Kidney epithelial cell (primary cell): ENCODE measurements at regions not wholly inside any gene's neighbourhood (a gene's known extent, or its start where the extent isn't known, plus 50 kb on each side); places are given as distances from the start of the nearest gene placed in this dataset.
A peak's percentile ranks its signal among the peaks of the same experiment; 100 is the strongest.

Experiments used
- DNase-seq: peaks from one replicate; pipeline ENCODE4 v3.0.0-alpha.2; 2010; ENCODE audit warnings: low read depth
- H3K27me3 ChIP-seq: 2 replicates; pipeline ENCODE4 v1.6.0; 2011; ENCODE audit warnings: low read length; ENCODE audit not compliant: control insufficient read depth, insufficient read depth
- H3K36me3 ChIP-seq: 2 replicates; pipeline ENCODE4 v1.5.1; 2011; ENCODE audit warnings: low read length; ENCODE audit not compliant: control insufficient read depth, insufficient read depth
- H3K4me3 ChIP-seq: 2 replicates; pipeline ENCODE4 v1.5.1; 2011; ENCODE audit warnings: low read depth, mild to moderate bottlenecking, control low read depth, low read length
- CTCF ChIP-seq: IDR thresholded peaks from 2 replicates; pipeline ENCODE4 v1.5.1; 2011; ENCODE audit warnings: mild to moderate bottlenecking, moderate library complexity, low read length, control low read depth, inconsistent platforms; ENCODE audit not compliant: insufficient read depth, poor library complexity, severe bottlenecking

- H3K4me3 ChIP-seq: no peak overlapping the region
- DNase-seq: no peak
- TF ChIP-seq CTCF: peak; percentile 12
Measured at GRCh38 chr3:14256561-14257342, 78.1 kb downstream of the LSM3 start.

GRCh38 chr3:14258906-14259904 is 80.6 kb downstream of the LSM3 start:
- no peak for TF ChIP-seq CTCF
- no peak for DNase-seq
- Histone ChIP-seq H3K27me3 (peaks cover 3% of the 10 kb centered on the region), H3K4me3 (no peak overlapping the region), H3K36me3 (no peaks in the 10 kb centered on the region)

More at GRCh38 chr3:14256561-14257342, 78.1 kb downstream of the LSM3 start:
- no peaks in the 10 kb centered on the region for H3K36me3 ChIP-seq
- peaks cover 3% of the 10 kb centered on the region for H3K27me3 ChIP-seq

GRCh38 chr3:14260463-14260862 is 81.8 kb downstream of the LSM3 start:
- no peak for TF ChIP-seq CTCF
- no peaks in the 10 kb centered on the region for H3K36me3 ChIP-seq
- H3K27me3 ChIP-seq: peaks cover 3% of the 10 kb centered on the region
- DNase-seq: no peak
- H3K4me3 ChIP-seq: no peak overlapping the region

GRCh38 chr3:14261229-14261628 is 82.6 kb downstream of the LSM3 start:
- Histone ChIP-seq H3K4me3 (no peak overlapping the region), H3K27me3 (peaks cover 3% of the 10 kb centered on the region), H3K36me3 (no peaks in the 10 kb centered on the region)
- no peak for DNase-seq
- TF ChIP-seq CTCF: peak; percentile 97

- Histone ChIP-seq H3K27me3 (peaks cover 3% of the 10 kb centered on the region), H3K4me3 (no peak overlapping the region), H3K36me3 (no peaks in the 10 kb centered on the region)
- no peak for DNase-seq
- TF ChIP-seq CTCF: no peak
Measured at GRCh38 chr3:14262212-14262611, 83.6 kb downstream of the LSM3 start.
